Right kidney (tissue), 1 donor: ENCODE measurements at regions not wholly inside any gene's neighbourhood (a gene's known extent, or its start where the extent isn't known, plus 50 kb on each side); places are given as distances from the start of the nearest gene placed in this dataset.

Experiments
- DNase-seq: peaks from one replicate; pipeline ENCODE4 v3.0.0-alpha.2; 2016

GRCh38 chr6:105646391-105646867, 243.5 kb upstream of the PREP start:
- no peak for DNase-seq

GRCh38 chr6:105645958-105646357, 243.1 kb upstream of the PREP start:
- no peak for DNase-seq

- DNase-seq, result no peak
Observed at GRCh38 chr6:105645156-105645555, 242.3 kb upstream of the PREP start.

- DNase-seq, result no peak
Observed at GRCh38 chr6:105644691-105645090, 241.8 kb upstream of the PREP start.

GRCh38 chr6:105644073-105644489, 241.2 kb upstream of the PREP start:
- DNase-seq, result no peak

- no peak for DNase-seq
Observed at GRCh38 chr6:105642708-105643107, 239.8 kb upstream of the PREP start.

GRCh38 chr6:105641504-105641903, 238.6 kb upstream of the PREP start:
- no peak for DNase-seq

- DNase-seq, result no peak
Observed at GRCh38 chr6:105639124-105639523, 236.2 kb upstream of the PREP start.

GRCh38 chr6:105633814-105634213, 230.9 kb upstream of the PREP start:
- DNase-seq, result no peak

- no peak for DNase-seq
Observed at GRCh38 chr6:105628156-105628860, 225.4 kb upstream of the PREP start.

- DNase-seq, result no peak
Observed at GRCh38 chr6:105626295-105627158, 223.6 kb upstream of the PREP start.

GRCh38 chr6:105624021-105624420, 221.1 kb upstream of the PREP start:
- no peak for DNase-seq

GRCh38 chr6:105622226-105622625, 219.3 kb upstream of the PREP start:
- no peak for DNase-seq

- DNase-seq, result no peak
Observed at GRCh38 chr6:105621564-105622175, 218.8 kb upstream of the PREP start.

- no peak for DNase-seq
Observed at GRCh38 chr6:105620878-105621277, 218.0 kb upstream of the PREP start.

GRCh38 chr6:105619971-105620741, 217.3 kb upstream of the PREP start:
- no peak for DNase-seq

- no peak for DNase-seq
Observed at GRCh38 chr6:105618247-105618646, 215.4 kb upstream of the PREP start.

GRCh38 chr6:105616521-105616920, 213.6 kb upstream of the PREP start:
- DNase-seq, result no peak

- DNase-seq, result no peak
Observed at GRCh38 chr6:105611606-105612005, 208.7 kb upstream of the PREP start.

- DNase-seq, result no peak
Observed at GRCh38 chr6:105609375-105609991, 206.6 kb upstream of the PREP start.

GRCh38 chr6:105608711-105609374, 206.0 kb upstream of the PREP start:
- DNase-seq, result no peak
